HFF-Myc (cell line): ENCODE measurements at regions not wholly inside any gene's neighbourhood (a gene's known extent, or its start where the extent isn't known, plus 50 kb on each side); places are given as distances from the start of the nearest gene placed in this dataset.

ENCODE experiments used
- DNase-seq: peaks from one replicate; pipeline ENCODE4 v3.0.0-alpha.2; 2011; ENCODE audit warnings: low read depth; ENCODE audit errors: extremely low read depth
- H3K4me3 ChIP-seq: replicated peaks from 2 replicates; pipeline ENCODE4 v1.5.1; 2011; ENCODE audit warnings: low read depth, mild to moderate bottlenecking, control low read depth, low read length
- CTCF ChIP-seq: IDR thresholded peaks from 2 replicates; pipeline ENCODE4 v1.5.1; 2012; ENCODE audit warnings: mild to moderate bottlenecking, low read depth, low read length, control low read depth; ENCODE audit errors: missing control alignments

GRCh38 chr18:1213126-1213525 is 308.5 kb downstream of the ADCYAP1 start:
- DNase-seq = no peak
- no peak for TF ChIP-seq CTCF

GRCh38 chr18:1222880-1223279 is 318.2 kb downstream of the ADCYAP1 start:
- no peak for DNase-seq
- no peak for TF ChIP-seq CTCF
- no peak overlapping the region for H3K4me3 ChIP-seq

More at GRCh38 chr18:1213126-1213525, 308.5 kb downstream of the ADCYAP1 start:
- no peak overlapping the region for H3K4me3 ChIP-seq

- no peak for DNase-seq
- no peak overlapping the region for H3K4me3 ChIP-seq
- TF ChIP-seq CTCF = no peak
Measured at GRCh38 chr18:1227025-1227424, 322.4 kb downstream of the ADCYAP1 start.

- no peak for DNase-seq
- no peak for TF ChIP-seq CTCF
- H3K4me3 ChIP-seq = no peak overlapping the region
Measured at GRCh38 chr18:1229634-1230033, 325.0 kb downstream of the ADCYAP1 start.

- no peak for TF ChIP-seq CTCF
- no peak overlapping the region for H3K4me3 ChIP-seq
- no peak for DNase-seq
Measured at GRCh38 chr18:1232867-1233266, 328.2 kb downstream of the ADCYAP1 start.

- no peak overlapping the region for H3K4me3 ChIP-seq
- no peak for TF ChIP-seq CTCF
- no peak for DNase-seq
Measured at GRCh38 chr18:1240701-1241100, 336.0 kb downstream of the ADCYAP1 start.

- H3K4me3 ChIP-seq = no peak overlapping the region
- no peak for DNase-seq
- no peak for TF ChIP-seq CTCF
Measured at GRCh38 chr18:1244397-1245122, 339.9 kb downstream of the ADCYAP1 start.
